Choroid plexus epithelial cell (primary cell): ENCODE measurements at regions not wholly inside any gene's neighbourhood (a gene's known extent, or its start where the extent isn't known, plus 50 kb on each side); places are given as distances from the start of the nearest gene placed in this dataset.

ENCODE experiments used
- DNase-seq: peaks from one replicate; pipeline ENCODE4 v3.0.0-alpha.2; 2010; ENCODE audit warnings: low read depth
- H3K4me3 ChIP-seq: 2 replicates; pipeline ENCODE4 v1.5.1; 2011; ENCODE audit warnings: low read depth, mild to moderate bottlenecking, control low read depth, low read length, moderate library complexity
- CTCF ChIP-seq: conservative IDR thresholded peaks from 2 replicates; pipeline ENCODE4 v1.5.1; 2011; ENCODE audit warnings: low read depth, mild to moderate bottlenecking, control low read depth, inconsistent platforms, low read length, moderate library complexity

- no peak for DNase-seq
- no peak overlapping the region for H3K4me3 ChIP-seq
- no peak for TF ChIP-seq CTCF
Observed at GRCh38 chr3:175898194-175898593, 1039.1 kb downstream of the NAALADL2 start.

- H3K4me3 ChIP-seq, result no peak overlapping the region
- no peak for TF ChIP-seq CTCF
- DNase-seq, result no peak
Observed at GRCh38 chr3:175896655-175897054, 1037.5 kb downstream of the NAALADL2 start.

GRCh38 chr3:175895731-175896130 lies 1036.6 kb downstream of the NAALADL2 start:
- H3K4me3 ChIP-seq, result no peak overlapping the region
- TF ChIP-seq CTCF, result no peak

GRCh38 chr3:175893566-175893965 lies 1034.4 kb downstream of the NAALADL2 start:
- no peak overlapping the region for H3K4me3 ChIP-seq
- no peak for TF ChIP-seq CTCF
- no peak for DNase-seq

More at GRCh38 chr3:175895731-175896130, 1036.6 kb downstream of the NAALADL2 start:
- DNase-seq, result no peak

GRCh38 chr3:175890066-175890465 lies 1030.9 kb downstream of the NAALADL2 start:
- no peak overlapping the region for H3K4me3 ChIP-seq
- no peak for DNase-seq
- no peak for TF ChIP-seq CTCF

GRCh38 chr3:175885231-175885766 lies 1026.2 kb downstream of the NAALADL2 start:
- H3K4me3 ChIP-seq, result no peak overlapping the region
- TF ChIP-seq CTCF, result no peak
- DNase-seq, result no peak

GRCh38 chr3:175879417-175879816 lies 1020.3 kb downstream of the NAALADL2 start:
- DNase-seq, result no peak
- no peak overlapping the region for H3K4me3 ChIP-seq
- no peak for TF ChIP-seq CTCF
